ENCODE measurements at regions not wholly inside any gene's neighbourhood (a gene's known extent, or its start where the extent isn't known, plus 50 kb on each side); places are given as distances from the start of the nearest gene placed in this dataset.

DNA sequence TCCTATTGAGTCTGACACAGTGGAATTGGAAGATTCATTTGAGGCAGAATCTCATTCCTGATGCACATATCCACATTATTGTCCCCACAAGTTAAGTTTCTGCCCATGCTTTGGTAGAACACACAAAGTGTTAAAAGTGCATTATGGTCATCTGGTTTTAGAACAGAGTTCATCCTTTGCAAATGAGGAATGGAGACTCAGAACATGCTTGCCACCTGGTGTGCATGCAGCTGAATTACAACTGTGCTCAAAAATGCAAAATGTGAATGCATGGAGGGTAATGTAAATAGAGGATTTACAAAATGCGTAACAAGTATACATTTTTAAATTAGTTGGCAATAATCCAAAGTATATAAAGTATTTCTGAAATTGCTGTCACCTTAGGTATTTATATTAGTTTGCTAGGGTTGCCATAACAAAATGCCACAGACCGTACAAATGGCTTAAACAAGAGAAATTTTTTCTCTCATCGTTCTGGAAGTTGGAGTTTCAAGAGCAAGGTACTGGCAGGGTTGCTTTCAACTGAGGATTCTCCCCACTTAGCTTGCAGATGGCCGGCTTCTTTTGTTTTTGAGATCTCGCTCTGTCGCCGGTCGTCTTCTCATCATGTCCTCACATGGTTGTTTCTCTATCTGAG, 671.1 kb downstream of the TAF11L14 start:
- Histone ChIP-seq H3K79me2 (ENCODE audit: control insufficient read depth, low read length) (no peaks in the 10 kb centered on the region), H3K27ac (ENCODE audit: low read depth, low read length) (no peak overlapping the region), H3F3A (ENCODE audit: control insufficient read depth, insufficient read depth) (no peaks in the 10 kb centered on the region), H3K4me2 (ENCODE audit: low read length) (no peak overlapping the region), H3K36me3 (ENCODE audit: control insufficient read depth, low read length) (no peaks in the 10 kb centered on the region), H3K9me3 (ENCODE audit: control insufficient read depth, insufficient read depth, low read length) (no peaks in the 10 kb centered on the region), H4K20me1 (ENCODE audit: control insufficient read depth, insufficient read depth, low read depth, low read length) (no peaks in the 10 kb centered on the region), H3K4me1 (ENCODE audit: control insufficient read depth, low read length) (no peaks in the 10 kb centered on the region), H3K27me3 (ENCODE audit: control insufficient read depth, low read length) (no peaks in the 10 kb centered on the region), H3K4me3 (ENCODE audit: low read length) (no peak overlapping the region), H3K9me2 (replicated peaks; ENCODE audit: control insufficient read depth, low read length) (no peaks in the 10 kb centered on the region)
- TF ChIP-seq EZH2phosphoT487 (IDR thresholded peaks at IDR 0.05; ENCODE audit: borderline replicate concordance, low read length), result no peak
- TF ChIP-seq, protein P1, sequence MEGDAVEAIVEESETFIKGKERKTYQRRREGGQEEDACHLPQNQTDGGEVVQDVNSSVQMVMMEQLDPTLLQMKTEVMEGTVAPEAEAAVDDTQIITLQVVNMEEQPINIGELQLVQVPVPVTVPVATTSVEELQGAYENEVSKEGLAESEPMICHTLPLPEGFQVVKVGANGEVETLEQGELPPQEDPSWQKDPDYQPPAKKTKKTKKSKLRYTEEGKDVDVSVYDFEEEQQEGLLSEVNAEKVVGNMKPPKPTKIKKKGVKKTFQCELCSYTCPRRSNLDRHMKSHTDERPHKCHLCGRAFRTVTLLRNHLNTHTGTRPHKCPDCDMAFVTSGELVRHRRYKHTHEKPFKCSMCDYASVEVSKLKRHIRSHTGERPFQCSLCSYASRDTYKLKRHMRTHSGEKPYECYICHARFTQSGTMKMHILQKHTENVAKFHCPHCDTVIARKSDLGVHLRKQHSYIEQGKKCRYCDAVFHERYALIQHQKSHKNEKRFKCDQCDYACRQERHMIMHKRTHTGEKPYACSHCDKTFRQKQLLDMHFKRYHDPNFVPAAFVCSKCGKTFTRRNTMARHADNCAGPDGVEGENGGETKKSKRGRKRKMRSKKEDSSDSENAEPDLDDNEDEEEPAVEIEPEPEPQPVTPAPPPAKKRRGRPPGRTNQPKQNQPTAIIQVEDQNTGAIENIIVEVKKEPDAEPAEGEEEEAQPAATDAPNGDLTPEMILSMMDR (IDR thresholded peaks at IDR 0.05; ENCODE audit: low read depth, low read length, poor library complexity, severe bottlenecking), result peak; percentile 75

DNA sequence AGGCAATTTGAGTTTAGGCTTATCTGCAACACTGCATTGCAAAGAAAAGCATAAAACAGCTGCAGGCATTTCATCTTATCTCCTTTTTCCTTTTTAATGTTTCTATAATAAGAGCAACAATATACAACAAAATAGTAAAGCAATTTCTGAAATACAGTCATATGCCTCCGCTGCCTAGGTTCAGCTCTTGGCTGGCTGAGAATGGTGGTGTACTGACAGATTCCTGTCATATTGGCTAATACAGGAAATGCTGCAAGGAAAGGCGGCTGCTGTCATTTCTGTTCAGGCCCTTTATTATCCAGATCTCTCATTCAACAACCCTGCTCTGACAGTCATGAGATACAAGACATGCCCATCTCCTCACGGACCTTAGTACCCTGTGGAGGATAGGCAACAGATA, 677.0 kb downstream of the TAF11L14 start:
- no peak overlapping the region for H3K27ac ChIP-seq (ENCODE audit: low read depth, low read length)

DNA sequence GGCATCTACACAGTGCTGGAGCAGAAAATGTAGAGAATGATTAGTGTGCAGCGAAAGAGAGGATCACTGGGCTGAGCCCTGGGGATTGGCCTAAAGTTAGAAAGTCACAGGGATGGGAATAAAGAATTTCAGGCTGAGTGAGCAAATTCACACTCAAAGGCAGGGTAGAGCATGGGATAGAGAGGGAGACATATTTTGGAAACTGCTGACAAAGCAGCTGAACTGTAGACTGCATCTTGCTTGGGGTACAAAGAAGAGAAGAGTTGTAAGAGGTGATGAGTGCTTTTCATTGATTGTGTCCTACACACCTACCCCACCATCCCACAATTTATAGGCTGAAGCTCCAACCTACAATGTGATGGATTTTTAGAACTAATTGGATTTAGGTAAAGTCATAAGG, 677.8 kb downstream of the TAF11L14 start:
- Histone ChIP-seq H3F3A (ENCODE audit: control insufficient read depth, insufficient read depth) (no peaks in the 10 kb centered on the region), H3K4me2 (ENCODE audit: low read length) (no peak overlapping the region), H3K4me1 (ENCODE audit: control insufficient read depth, low read length) (no peaks in the 10 kb centered on the region), H3K36me3 (ENCODE audit: control insufficient read depth, low read length) (no peaks in the 10 kb centered on the region), H3K4me3 (ENCODE audit: low read length) (no peak overlapping the region), H3K27ac (ENCODE audit: low read depth, low read length) (no peak overlapping the region), H3K9me2 (replicated peaks; ENCODE audit: control insufficient read depth, low read length) (no peaks in the 10 kb centered on the region), H3K79me2 (ENCODE audit: control insufficient read depth, low read length) (no peaks in the 10 kb centered on the region), H3K9me3 (ENCODE audit: control insufficient read depth, insufficient read depth, low read length) (no peaks in the 10 kb centered on the region), H3K27me3 (ENCODE audit: control insufficient read depth, low read length) (no peaks in the 10 kb centered on the region), H4K20me1 (ENCODE audit: control insufficient read depth, insufficient read depth, low read depth, low read length) (no peaks in the 10 kb centered on the region)
- no peak for TF ChIP-seq EZH2phosphoT487 (IDR thresholded peaks at IDR 0.05; ENCODE audit: borderline replicate concordance, low read length)
- TF ChIP-seq, protein P1 (IDR thresholded peaks at IDR 0.05; ENCODE audit: low read depth, low read length, poor library complexity, severe bottlenecking), result no peak

More for the DNA sequence above, 677.0 kb downstream of the TAF11L14 start:
- Histone ChIP-seq H3K9me3 (ENCODE audit: control insufficient read depth, insufficient read depth, low read length) (no peaks in the 10 kb centered on the region), H3K9me2 (replicated peaks; ENCODE audit: control insufficient read depth, low read length) (no peaks in the 10 kb centered on the region), H4K20me1 (ENCODE audit: control insufficient read depth, insufficient read depth, low read depth, low read length) (no peaks in the 10 kb centered on the region), H3K27me3 (ENCODE audit: control insufficient read depth, low read length) (no peaks in the 10 kb centered on the region), H3K4me1 (ENCODE audit: control insufficient read depth, low read length) (no peaks in the 10 kb centered on the region), H3K36me3 (ENCODE audit: control insufficient read depth, low read length) (no peaks in the 10 kb centered on the region), H3F3A (ENCODE audit: control insufficient read depth, insufficient read depth) (no peaks in the 10 kb centered on the region), H3K4me2 (ENCODE audit: low read length) (no peak overlapping the region), H3K4me3 (ENCODE audit: low read length) (no peak overlapping the region), H3K79me2 (ENCODE audit: control insufficient read depth, low read length) (no peaks in the 10 kb centered on the region)
- no peak for TF ChIP-seq EZH2phosphoT487 (IDR thresholded peaks at IDR 0.05; ENCODE audit: borderline replicate concordance, low read length)
- TF ChIP-seq, protein P1 (IDR thresholded peaks at IDR 0.05; ENCODE audit: low read depth, low read length, poor library complexity, severe bottlenecking), result no peak
